Fibroblast of pulmonary artery (primary cell): ENCODE measurements at regions not wholly inside any gene's neighbourhood (a gene's known extent, or its start where the extent isn't known, plus 50 kb on each side); places are given as distances from the start of the nearest gene placed in this dataset.
"Not testable (repeated sequence)": the region's sequence is repeated elsewhere in the genome, so short reads cannot be mapped to it uniquely, and the experiment has no call there.

Experiments used
- DNase-seq: peaks from one replicate; pipeline ENCODE4 v3.0.0-alpha.2; 2010; ENCODE audit warnings: low read depth
- H3K4me3 ChIP-seq: replicated peaks from 2 replicates; pipeline ENCODE4 v1.5.1; 2011; ENCODE audit warnings: low read depth, mild to moderate bottlenecking, control low read depth, low read length, moderate library complexity
- TF ChIP-seq, protein P1 (sequence below): IDR thresholded peaks from 2 replicates; pipeline ENCODE4 v1.5.1; 2011; ENCODE audit warnings: mild to moderate bottlenecking, control low read depth, low read length, inconsistent platforms; ENCODE audit errors: missing control alignments

DNA sequence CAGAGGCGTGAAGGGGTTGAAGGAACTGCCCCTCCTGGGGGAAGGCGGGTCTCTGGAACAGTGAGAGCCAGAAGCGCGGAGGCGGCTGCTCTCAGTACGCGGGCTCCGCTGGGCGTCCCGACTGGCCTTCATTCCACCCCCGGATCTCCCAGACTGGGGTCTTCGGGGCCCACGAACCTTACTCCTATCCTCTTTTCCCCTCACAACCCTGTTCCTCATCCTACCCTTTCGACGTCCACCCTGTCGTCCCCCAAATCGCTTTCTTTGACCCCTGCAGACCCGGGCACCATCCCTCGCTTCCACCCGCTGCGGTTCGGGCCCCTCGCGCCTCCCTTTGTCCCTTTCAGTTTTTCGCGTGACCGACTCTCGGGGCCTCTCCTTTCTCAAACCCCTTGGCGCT, 2114.6 kb downstream of the TP53TG3F start:
- TF ChIP-seq, protein P1, sequence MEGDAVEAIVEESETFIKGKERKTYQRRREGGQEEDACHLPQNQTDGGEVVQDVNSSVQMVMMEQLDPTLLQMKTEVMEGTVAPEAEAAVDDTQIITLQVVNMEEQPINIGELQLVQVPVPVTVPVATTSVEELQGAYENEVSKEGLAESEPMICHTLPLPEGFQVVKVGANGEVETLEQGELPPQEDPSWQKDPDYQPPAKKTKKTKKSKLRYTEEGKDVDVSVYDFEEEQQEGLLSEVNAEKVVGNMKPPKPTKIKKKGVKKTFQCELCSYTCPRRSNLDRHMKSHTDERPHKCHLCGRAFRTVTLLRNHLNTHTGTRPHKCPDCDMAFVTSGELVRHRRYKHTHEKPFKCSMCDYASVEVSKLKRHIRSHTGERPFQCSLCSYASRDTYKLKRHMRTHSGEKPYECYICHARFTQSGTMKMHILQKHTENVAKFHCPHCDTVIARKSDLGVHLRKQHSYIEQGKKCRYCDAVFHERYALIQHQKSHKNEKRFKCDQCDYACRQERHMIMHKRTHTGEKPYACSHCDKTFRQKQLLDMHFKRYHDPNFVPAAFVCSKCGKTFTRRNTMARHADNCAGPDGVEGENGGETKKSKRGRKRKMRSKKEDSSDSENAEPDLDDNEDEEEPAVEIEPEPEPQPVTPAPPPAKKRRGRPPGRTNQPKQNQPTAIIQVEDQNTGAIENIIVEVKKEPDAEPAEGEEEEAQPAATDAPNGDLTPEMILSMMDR = no peak
- no peak overlapping the region for H3K4me3 ChIP-seq
- DNase-seq = no peak

DNA sequence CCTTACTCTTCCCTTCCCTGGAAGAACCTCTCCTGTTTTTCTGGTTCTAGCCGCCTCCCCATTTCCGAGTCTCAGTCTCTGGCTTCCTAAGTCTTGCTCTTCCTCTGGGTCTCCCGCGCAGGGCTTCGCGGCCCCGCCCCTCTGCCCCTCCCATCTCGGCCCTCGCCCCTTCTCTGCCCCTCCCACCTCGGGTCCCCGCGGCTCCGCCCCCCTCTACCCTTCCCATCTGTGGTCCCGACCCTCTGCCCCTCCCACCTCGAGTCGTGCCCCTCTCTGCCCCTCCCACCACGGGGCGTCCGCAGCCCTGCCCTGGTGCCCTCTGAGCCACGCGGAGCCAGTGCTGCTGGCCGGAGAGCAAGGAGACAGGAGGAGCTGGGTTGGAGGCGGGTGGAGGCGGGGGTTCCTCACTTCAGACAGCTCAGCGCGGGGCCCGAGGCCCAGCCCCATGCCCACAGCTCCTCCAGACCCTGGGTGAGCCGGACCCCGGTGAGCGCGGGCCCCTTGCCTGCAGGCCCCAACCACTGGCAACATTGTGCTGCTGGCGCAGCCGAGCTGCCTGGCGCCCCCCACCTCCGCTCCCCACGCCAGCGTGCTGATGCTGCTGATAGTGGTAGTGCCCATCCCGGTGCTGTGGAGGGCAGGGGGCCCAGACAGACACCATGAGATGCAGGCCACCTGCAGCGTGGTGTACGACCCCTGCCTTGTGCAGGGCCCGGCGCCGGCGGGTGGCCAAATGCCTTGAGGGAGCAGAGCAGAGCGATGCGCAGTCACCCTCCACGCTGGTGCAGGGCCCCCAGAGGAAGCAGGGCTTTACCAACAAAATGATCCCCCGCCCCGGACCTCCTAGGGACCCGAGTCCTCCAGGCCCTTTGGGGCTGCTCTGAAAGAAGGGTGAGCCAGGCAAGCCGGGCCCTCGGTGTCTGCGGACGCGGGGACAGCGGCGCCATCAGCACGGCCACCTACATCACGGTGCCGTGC, 2115.3 kb downstream of the TP53TG3F start:
- TF ChIP-seq, protein P1 = no peak
- no peak overlapping the region for H3K4me3 ChIP-seq
- no peak for DNase-seq

DNA sequence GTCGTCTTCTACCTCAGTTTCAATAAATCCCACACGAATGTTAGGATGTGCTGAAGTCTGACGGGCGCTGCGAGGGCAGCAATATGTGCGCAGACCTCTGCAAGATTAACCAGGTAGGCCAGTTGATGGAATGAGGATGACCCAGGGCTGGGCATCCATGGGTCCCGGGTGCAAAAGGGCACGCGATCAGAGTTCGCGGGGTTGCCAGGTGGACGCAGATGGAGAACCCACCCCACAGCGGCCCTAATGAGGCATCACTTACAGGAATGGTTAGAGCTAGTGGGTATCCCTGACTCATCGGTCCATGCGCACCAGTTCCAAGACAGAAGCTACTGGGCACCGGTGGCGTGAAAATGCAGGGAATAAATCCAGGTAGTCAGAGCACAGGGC, 2116.0 kb downstream of the TP53TG3F start:
- TF ChIP-seq, protein P1 = no peak
- H3K4me3 ChIP-seq = no peak overlapping the region
- no peak for DNase-seq

DNA sequence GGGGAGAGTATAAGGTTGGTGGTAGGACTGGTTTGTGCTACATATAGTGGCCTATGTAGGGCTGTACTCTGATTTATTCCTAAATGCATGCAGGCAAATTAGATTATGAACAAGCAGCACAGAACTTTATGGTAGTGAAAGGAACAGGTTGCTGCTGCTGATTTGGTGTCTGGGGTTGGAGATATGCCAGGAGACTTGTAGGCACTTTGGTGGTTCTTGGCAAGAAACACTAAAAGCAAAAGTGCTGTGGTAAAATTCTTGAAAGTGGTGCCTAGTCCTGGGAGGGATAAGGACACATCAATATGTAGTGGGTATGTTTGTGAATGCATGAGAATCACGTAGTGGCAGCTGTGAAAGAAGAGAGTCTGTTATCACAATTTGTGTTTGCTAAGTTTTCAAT, 2126.0 kb downstream of the TP53TG3F start:
- TF ChIP-seq, protein P1 = no peak
- no peak for DNase-seq

DNA sequence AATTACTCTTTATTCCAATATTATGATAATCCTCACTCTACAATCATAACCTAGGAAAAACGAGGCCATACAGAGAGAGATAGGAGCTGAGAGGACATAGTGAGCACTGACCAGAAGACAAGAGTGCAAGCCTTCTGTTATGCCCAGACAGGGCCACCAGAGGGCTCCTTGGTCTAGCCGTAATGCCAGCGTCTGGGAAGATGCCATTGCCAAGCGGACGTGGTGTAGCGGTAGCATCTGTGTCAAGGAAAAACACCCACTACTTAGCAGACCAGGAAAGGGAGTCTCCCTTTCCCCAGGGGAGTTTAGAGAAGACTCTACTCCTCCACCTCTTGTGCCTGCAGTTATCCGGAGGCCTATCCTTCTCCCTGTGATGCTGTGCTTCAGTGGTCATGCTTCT, 2131.5 kb downstream of the TP53TG3F start:
- not testable (repeated sequence) for H3K4me3 ChIP-seq, DNase-seq

More for the DNA sequence above, 2126.0 kb downstream of the TP53TG3F start:
- H3K4me3 ChIP-seq = no peak overlapping the region

DNA sequence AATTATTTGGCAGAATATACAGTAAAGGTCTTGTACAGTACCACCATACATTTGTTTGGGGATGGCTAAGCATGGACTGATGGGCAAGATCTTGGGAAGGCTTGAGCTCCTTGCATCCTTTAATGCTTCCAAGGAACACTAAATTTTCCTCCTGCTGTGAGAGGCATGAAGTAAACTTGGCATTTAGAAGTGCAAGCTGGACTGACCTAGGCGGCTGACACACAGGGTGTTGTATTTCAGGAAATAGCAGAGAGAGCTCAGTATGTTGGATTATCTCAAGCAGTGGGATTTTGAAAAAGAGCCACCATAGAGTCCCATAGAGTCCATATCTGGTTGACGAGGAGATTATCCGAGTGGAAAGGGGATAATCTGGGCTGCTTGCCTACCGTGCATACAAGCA, 2137.1 kb downstream of the TP53TG3F start:
- DNase-seq = no peak
- no peak overlapping the region for H3K4me3 ChIP-seq
- TF ChIP-seq, protein P1 = no peak

DNA sequence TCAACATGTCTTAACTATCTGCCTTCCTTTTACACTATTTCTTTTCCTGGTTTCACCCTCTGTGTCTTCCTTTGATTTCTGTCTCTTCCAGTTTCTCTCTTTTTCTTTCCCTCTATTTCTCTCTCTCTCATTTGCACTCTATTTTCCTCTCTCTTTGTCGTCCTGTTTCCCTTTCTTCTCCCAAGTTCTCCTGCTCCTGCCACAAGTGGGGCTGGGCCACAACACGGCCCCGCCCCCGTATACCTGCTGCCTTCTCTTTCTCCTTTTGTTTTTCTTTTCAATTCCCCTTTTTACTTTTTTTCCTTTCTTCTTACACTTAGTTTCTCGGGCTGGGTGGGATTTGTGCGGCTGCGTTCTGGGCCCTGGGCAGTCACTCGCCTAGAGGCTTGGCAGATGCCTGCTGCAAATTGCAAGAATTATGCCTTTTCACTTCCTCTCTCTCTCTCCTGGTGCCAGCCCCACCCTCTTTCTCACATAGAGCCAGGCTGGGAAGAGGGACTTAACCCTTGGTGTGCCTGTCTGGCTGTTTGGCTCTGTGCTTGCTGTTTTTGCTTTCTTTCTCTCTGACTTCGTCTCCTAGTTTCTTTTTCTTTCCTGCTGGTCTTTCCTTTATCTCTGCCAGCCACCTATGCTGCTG, 2139.4 kb downstream of the TP53TG3F start:
- no peak overlapping the region for H3K4me3 ChIP-seq
- DNase-seq = no peak
- TF ChIP-seq, protein P1 = no peak
